Neural cell (in vitro differentiated cells): ENCODE measurements at regions not wholly inside any gene's neighbourhood (a gene's known extent, or its start where the extent isn't known, plus 50 kb on each side); places are given as distances from the start of the nearest gene placed in this dataset.

Experiments used
- H2AFZ ChIP-seq: fragments of 200-600, 300-800 bp; sonication (generic), shearing (Covaris generic); 2 replicates; pipeline ENCODE4 v1.6.0; 2014; ENCODE audit warnings: low read depth, mild to moderate bottlenecking, antibody characterized with exemption, low read length, moderate library complexity
- H3F3A ChIP-seq: fragments of 200-600 bp; shearing (Covaris generic); 2 replicates; pipeline ENCODE4 v1.6.1; 2016; ENCODE audit warnings: mild to moderate bottlenecking, moderate library complexity, mixed read lengths, antibody characterized with exemption, low read length; ENCODE audit not compliant: insufficient read depth, poor library complexity, severe bottlenecking
- H3K27ac ChIP-seq: fragments of 200-600, 300-800 bp; sonication (generic), shearing (Covaris generic); 2 replicates; pipeline ENCODE4 v1.5.1; 2014; ENCODE audit warnings: mild to moderate bottlenecking, low read length, moderate library complexity
- H3K27me3 ChIP-seq: fragments of 300-800, 200-600 bp; sonication (generic), shearing (Covaris generic); 2 replicates; pipeline ENCODE4 v1.6.0; 2014; ENCODE audit warnings: mild to moderate bottlenecking, low read depth, low read length, moderate library complexity; ENCODE audit not compliant: insufficient read depth
- H3K36me3 ChIP-seq: fragments of 300-800, 200-600 bp; sonication (generic), shearing (Covaris generic); 2 replicates; pipeline ENCODE4 v1.5.1; 2014; ENCODE audit warnings: mild to moderate bottlenecking, antibody characterized with exemption, low read length, moderate library complexity; ENCODE audit not compliant: insufficient read depth
- H3K4me2 ChIP-seq: fragments of 300-800, 200-600 bp; sonication (generic), shearing (Covaris generic); 2 replicates; pipeline ENCODE4 v1.6.0; 2014; ENCODE audit warnings: mild to moderate bottlenecking, low read length
- H3K4me3 ChIP-seq: fragments of 300-800, 200-600 bp; sonication (generic), shearing (Covaris generic); 2 replicates; pipeline ENCODE4 v1.5.1; 2014; ENCODE audit warnings: mild to moderate bottlenecking, low read length, moderate library complexity
- H3K79me2 ChIP-seq: fragments of 200-600 bp; shearing (Covaris generic); replicated peaks from 2 replicates; pipeline ENCODE4 v1.6.0; 2014; ENCODE audit warnings: mild to moderate bottlenecking, low read length, moderate library complexity; ENCODE audit not compliant: insufficient read depth
- H3K9ac ChIP-seq: fragments of 300-800, 200-600 bp; sonication (generic), shearing (Covaris generic); 2 replicates; pipeline ENCODE4 v1.6.1; 2016; ENCODE audit warnings: mild to moderate bottlenecking, low read length, mixed read lengths
- H3K9me2 ChIP-seq: fragments of 200-600 bp; shearing (Covaris generic); 2 replicates; pipeline ENCODE4 v1.6.1; 2016; ENCODE audit warnings: mild to moderate bottlenecking, low read length, mixed read lengths; ENCODE audit not compliant: insufficient read depth
- H3K9me3 ChIP-seq: fragments of 200-600, 300-800 bp; sonication (generic), shearing (Covaris generic); 2 replicates; pipeline ENCODE4 v1.6.1; 2016; ENCODE audit warnings: mild to moderate bottlenecking, mixed run types, low read length, moderate library complexity, mixed read lengths
- H4K20me1 ChIP-seq: fragments of 200-600 bp; shearing (Covaris generic); 2 replicates; pipeline ENCODE4 v1.6.1; 2016; ENCODE audit warnings: mild to moderate bottlenecking, mixed run types; ENCODE audit not compliant: insufficient read depth
- EP300 ChIP-seq: fragments of 450-650 bp; conservative IDR thresholded peaks from 2 replicates; pipeline ENCODE4 v1.6.1; 2014; ENCODE audit warnings: antibody characterized with exemption, mild to moderate bottlenecking, moderate library complexity; ENCODE audit not compliant: poor library complexity, severe bottlenecking
- EZH2 ChIP-seq: fragments of 200-600, 300-800 bp; shearing (Covaris generic), sonication (generic); IDR thresholded peaks from 2 replicates; pipeline ENCODE4 v1.6.1; 2014; ENCODE audit warnings: antibody characterized with exemption, low read length, borderline replicate concordance, mild to moderate bottlenecking; ENCODE audit not compliant: insufficient read depth, poor library complexity, severe bottlenecking
- MXI1 ChIP-seq: fragments of 450-650 bp; conservative IDR thresholded peaks from 2 replicates; pipeline ENCODE4 v1.6.1; 2014; ENCODE audit warnings: antibody characterized with exemption, mild to moderate bottlenecking; ENCODE audit not compliant: poor library complexity, severe bottlenecking
- POLR2AphosphoS5 ChIP-seq: IDR thresholded peaks from 2 replicates; pipeline ENCODE4 v1.6.1; 2012
- RAD21 ChIP-seq: fragments of 450-650 bp; conservative IDR thresholded peaks from 2 replicates; pipeline ENCODE4 v1.6.1; 2014; ENCODE audit warnings: antibody characterized with exemption, mild to moderate bottlenecking, moderate library complexity
- SMC3 ChIP-seq: fragments of 450-650 bp; conservative IDR thresholded peaks from 2 replicates; pipeline ENCODE4 v1.6.1; 2014; ENCODE audit warnings: antibody characterized with exemption, mild to moderate bottlenecking, moderate library complexity; ENCODE audit not compliant: poor library complexity
- TAF1 ChIP-seq: IDR thresholded peaks from 2 replicates; pipeline ENCODE4 v1.6.1; 2012; ENCODE audit warnings: low read depth
- TF ChIP-seq, protein P1 (sequence below): IDR thresholded peaks from 2 replicates; pipeline ENCODE4 v1.6.1; 2012; ENCODE audit warnings: borderline replicate concordance
- TF ChIP-seq, protein P2 (sequence below): fragments of 450-650 bp; IDR thresholded peaks from 2 replicates; pipeline ENCODE4 v1.5.1; 2014; ENCODE audit warnings: antibody characterized with exemption, mild to moderate bottlenecking, moderate library complexity; ENCODE audit not compliant: poor library complexity, severe bottlenecking

DNA sequence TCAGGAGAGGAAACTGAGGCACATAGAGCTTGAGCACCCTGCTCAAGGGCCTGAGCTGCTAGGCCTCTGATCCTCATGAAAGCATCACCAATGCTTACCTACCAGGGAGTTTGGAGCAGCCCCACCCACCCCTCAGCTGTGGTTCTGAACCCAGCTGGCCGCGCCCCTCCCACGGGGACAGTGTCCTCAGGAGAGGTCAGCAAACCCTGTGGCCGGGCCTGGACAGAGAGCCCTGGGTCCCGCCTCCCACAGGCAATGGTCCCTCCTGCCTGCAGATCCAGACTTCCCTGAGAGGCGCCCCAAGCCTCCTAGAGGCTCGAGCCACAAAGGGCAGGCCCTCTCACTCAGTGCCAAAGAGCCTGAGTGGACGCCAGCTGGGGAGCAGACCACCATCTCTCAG, 184.9 kb downstream of the BRD1 start:
- Histone ChIP-seq H3K27me3 (no peaks in the 10 kb centered on the region), H3K9ac (no peak overlapping the region), H3K4me3 (no peak overlapping the region), H2AFZ (no peak overlapping the region), H4K20me1 (no peaks in the 10 kb centered on the region), H3K9me2 (no peaks in the 10 kb centered on the region), H3K27ac (no peak overlapping the region), H3K36me3 (no peaks in the 10 kb centered on the region), H3K79me2 (no peaks in the 10 kb centered on the region), H3K9me3 (no peaks in the 10 kb centered on the region), H3K4me2 (no peak overlapping the region), H3F3A (no peaks in the 10 kb centered on the region)
- TF ChIP-seq TAF1, result no peak
- no peak for TF ChIP-seq SMC3
- TF ChIP-seq EZH2, result no peak
- no peak for TF ChIP-seq RAD21
- TF ChIP-seq, protein P1, sequence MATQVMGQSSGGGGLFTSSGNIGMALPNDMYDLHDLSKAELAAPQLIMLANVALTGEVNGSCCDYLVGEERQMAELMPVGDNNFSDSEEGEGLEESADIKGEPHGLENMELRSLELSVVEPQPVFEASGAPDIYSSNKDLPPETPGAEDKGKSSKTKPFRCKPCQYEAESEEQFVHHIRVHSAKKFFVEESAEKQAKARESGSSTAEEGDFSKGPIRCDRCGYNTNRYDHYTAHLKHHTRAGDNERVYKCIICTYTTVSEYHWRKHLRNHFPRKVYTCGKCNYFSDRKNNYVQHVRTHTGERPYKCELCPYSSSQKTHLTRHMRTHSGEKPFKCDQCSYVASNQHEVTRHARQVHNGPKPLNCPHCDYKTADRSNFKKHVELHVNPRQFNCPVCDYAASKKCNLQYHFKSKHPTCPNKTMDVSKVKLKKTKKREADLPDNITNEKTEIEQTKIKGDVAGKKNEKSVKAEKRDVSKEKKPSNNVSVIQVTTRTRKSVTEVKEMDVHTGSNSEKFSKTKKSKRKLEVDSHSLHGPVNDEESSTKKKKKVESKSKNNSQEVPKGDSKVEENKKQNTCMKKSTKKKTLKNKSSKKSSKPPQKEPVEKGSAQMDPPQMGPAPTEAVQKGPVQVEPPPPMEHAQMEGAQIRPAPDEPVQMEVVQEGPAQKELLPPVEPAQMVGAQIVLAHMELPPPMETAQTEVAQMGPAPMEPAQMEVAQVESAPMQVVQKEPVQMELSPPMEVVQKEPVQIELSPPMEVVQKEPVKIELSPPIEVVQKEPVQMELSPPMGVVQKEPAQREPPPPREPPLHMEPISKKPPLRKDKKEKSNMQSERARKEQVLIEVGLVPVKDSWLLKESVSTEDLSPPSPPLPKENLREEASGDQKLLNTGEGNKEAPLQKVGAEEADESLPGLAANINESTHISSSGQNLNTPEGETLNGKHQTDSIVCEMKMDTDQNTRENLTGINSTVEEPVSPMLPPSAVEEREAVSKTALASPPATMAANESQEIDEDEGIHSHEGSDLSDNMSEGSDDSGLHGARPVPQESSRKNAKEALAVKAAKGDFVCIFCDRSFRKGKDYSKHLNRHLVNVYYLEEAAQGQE, result no peak
- TF ChIP-seq, protein P2, sequence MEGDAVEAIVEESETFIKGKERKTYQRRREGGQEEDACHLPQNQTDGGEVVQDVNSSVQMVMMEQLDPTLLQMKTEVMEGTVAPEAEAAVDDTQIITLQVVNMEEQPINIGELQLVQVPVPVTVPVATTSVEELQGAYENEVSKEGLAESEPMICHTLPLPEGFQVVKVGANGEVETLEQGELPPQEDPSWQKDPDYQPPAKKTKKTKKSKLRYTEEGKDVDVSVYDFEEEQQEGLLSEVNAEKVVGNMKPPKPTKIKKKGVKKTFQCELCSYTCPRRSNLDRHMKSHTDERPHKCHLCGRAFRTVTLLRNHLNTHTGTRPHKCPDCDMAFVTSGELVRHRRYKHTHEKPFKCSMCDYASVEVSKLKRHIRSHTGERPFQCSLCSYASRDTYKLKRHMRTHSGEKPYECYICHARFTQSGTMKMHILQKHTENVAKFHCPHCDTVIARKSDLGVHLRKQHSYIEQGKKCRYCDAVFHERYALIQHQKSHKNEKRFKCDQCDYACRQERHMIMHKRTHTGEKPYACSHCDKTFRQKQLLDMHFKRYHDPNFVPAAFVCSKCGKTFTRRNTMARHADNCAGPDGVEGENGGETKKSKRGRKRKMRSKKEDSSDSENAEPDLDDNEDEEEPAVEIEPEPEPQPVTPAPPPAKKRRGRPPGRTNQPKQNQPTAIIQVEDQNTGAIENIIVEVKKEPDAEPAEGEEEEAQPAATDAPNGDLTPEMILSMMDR, result no peak
- no peak for TF ChIP-seq POLR2AphosphoS5
- no peak for TF ChIP-seq EP300
- no peak for TF ChIP-seq MXI1

DNA sequence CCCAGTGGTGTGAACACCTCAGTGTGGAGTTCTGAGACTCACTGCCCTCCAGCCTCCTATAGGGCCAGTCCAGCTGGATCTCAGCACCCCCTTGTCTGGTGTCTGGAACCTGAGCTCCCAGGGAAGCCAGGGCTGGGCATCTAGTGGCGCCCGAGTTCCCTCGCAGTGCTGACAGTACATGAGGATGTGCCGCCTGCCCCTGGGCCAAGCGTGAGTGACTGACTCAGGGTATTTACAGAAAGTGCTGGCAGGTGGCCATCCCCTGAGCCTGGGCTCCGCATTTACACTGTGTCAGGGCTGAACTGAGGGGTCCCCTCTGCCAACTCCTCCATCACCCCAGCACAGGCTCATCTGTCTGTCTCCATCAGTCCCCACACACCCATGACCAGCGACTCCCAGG, 185.3 kb downstream of the BRD1 start:
- no peaks in the 10 kb centered on the region for H4K20me1 ChIP-seq
- no peak overlapping the region for H3K4me3 ChIP-seq
- H3K9me3 ChIP-seq, result no peaks in the 10 kb centered on the region
- no peak for TF ChIP-seq TAF1
- TF ChIP-seq, protein P2, result no peak
- no peak for TF ChIP-seq RAD21
- no peak for TF ChIP-seq POLR2AphosphoS5
- TF ChIP-seq, protein P1, result no peak
- no peak for TF ChIP-seq EZH2
- no peaks in the 10 kb centered on the region for H3F3A ChIP-seq
- H2AFZ ChIP-seq, result no peak overlapping the region
- no peak overlapping the region for H3K4me2 ChIP-seq
- no peak overlapping the region for H3K27ac ChIP-seq
- no peaks in the 10 kb centered on the region for H3K27me3 ChIP-seq
- no peaks in the 10 kb centered on the region for H3K79me2 ChIP-seq
- H3K9ac ChIP-seq, result no peak overlapping the region
- no peaks in the 10 kb centered on the region for H3K9me2 ChIP-seq
- no peaks in the 10 kb centered on the region for H3K36me3 ChIP-seq
